HepG2 (cell line): ENCODE measurements at regions not wholly inside any gene's neighbourhood (a gene's known extent, or its start where the extent isn't known, plus 50 kb on each side); places are given as distances from the start of the nearest gene placed in this dataset.
A peak's percentile ranks its signal among the peaks of the same experiment; 100 is the strongest.

ENCODE experiments used
- ATF1 ChIP-seq: IDR thresholded peaks from 2 replicates; pipeline ENCODE4 v1.6.1; 2016; ENCODE audit warnings: mild to moderate bottlenecking, control low read depth
- CBFB ChIP-seq: sonication (generic); formaldehyde crosslinking; IDR thresholded peaks from 2 replicates; pipeline ENCODE4 v1.4.0; 2020; ENCODE audit warnings: missing genetic modification reagents
- DMAP1 ChIP-seq: IDR thresholded peaks from 2 replicates; pipeline ENCODE4 v1.6.1; 2016
- DNMT3B ChIP-seq: conservative IDR thresholded peaks from 2 replicates; pipeline ENCODE4 v1.6.1; 2016; ENCODE audit warnings: missing biosample characterization, control low read depth
- FOXK1 ChIP-seq: sonication (generic); formaldehyde crosslinking; IDR thresholded peaks from 2 replicates; pipeline ENCODE4 v1.4.0; 2020; ENCODE audit warnings: low read depth, missing genetic modification reagents, borderline replicate concordance
- HDAC6 ChIP-seq: fragments of 200-600 bp; sonication (generic); IDR thresholded peaks from 2 replicates; pipeline ENCODE4 v1.7.0; 2017; ENCODE audit warnings: mild to moderate bottlenecking, antibody characterized with exemption, low read length, low read depth
- HIVEP1 ChIP-seq: sonication (generic); formaldehyde crosslinking; IDR thresholded peaks from 2 replicates; pipeline ENCODE4 v1.4.0; 2020; ENCODE audit warnings: mild to moderate bottlenecking, missing genetic modification reagents
- IKZF5 ChIP-seq: IDR thresholded peaks from 2 replicates; pipeline ENCODE4 v1.6.1; 2018; ENCODE audit warnings: missing genetic modification reagents, mild to moderate bottlenecking, missing compliant biosample characterization
- KDM1A ChIP-seq: IDR thresholded peaks from 2 replicates; pipeline ENCODE4 v1.6.1; 2016; ENCODE audit warnings: missing compliant biosample characterization
- NPAS2 ChIP-seq: sonication (generic); formaldehyde crosslinking; IDR thresholded peaks from 2 replicates; pipeline ENCODE4 v1.8.0; 2022; ENCODE audit warnings: mild to moderate bottlenecking, missing genetic modification reagents, borderline replicate concordance
- SETDB1 ChIP-seq: sonication (generic); formaldehyde crosslinking; IDR thresholded peaks from 2 replicates; pipeline ENCODE4 v1.5.1; 2020; ENCODE audit warnings: missing genetic modification reagents, mild to moderate bottlenecking, borderline replicate concordance
- SMARCE1 ChIP-seq: fragments of 450-650 bp; IDR thresholded peaks from 2 replicates; pipeline ENCODE4 v1.6.1; 2017; ENCODE audit warnings: borderline replicate concordance
- SRSF4 ChIP-seq: fragments of 200-400 bp; formaldehyde crosslinking; IDR thresholded peaks from one replicate; pipeline ENCODE4 v1.6.1; 2018; ENCODE audit warnings: mild to moderate bottlenecking, low read depth, low read length, moderate library complexity; ENCODE audit not compliant: poor library complexity, severe bottlenecking
- TEAD2 ChIP-seq: sonication (generic); formaldehyde crosslinking; IDR thresholded peaks from 2 replicates; pipeline ENCODE4 v1.9.0; 2021; ENCODE audit warnings: missing genetic modification reagents
- TSC22D2 ChIP-seq: sonication (generic); formaldehyde crosslinking; IDR thresholded peaks from 2 replicates; pipeline ENCODE4 v1.5.1; 2020; ENCODE audit warnings: missing genetic modification reagents, mild to moderate bottlenecking, borderline replicate concordance
- YEATS2 ChIP-seq: sonication (generic); formaldehyde crosslinking; IDR thresholded peaks from 2 replicates; pipeline ENCODE4 v1.4.0; 2020; ENCODE audit warnings: missing genetic modification reagents, borderline replicate concordance
- ZFP41 ChIP-seq: sonication (generic); formaldehyde crosslinking; IDR thresholded peaks from 2 replicates; pipeline ENCODE4 v1.4.0; 2020; ENCODE audit warnings: mild to moderate bottlenecking, missing genetic modification reagents, borderline replicate concordance
- ZNF33A ChIP-seq: sonication (generic); formaldehyde crosslinking; IDR thresholded peaks from 2 replicates; pipeline ENCODE4 v1.5.1; 2020; ENCODE audit warnings: missing genetic modification reagents, mild to moderate bottlenecking, moderate library complexity, borderline replicate concordance
- ZNF468 ChIP-seq: sonication (generic); formaldehyde crosslinking; IDR thresholded peaks from 2 replicates; pipeline ENCODE4 v1.8.0; 2022; ENCODE audit warnings: mild to moderate bottlenecking, moderate library complexity, missing genetic modification reagents
- ZNF615 ChIP-seq: sonication (generic); formaldehyde crosslinking; IDR thresholded peaks from 2 replicates; pipeline ENCODE4 v1.5.0; 2020; ENCODE audit warnings: mild to moderate bottlenecking, missing genetic modification reagents, borderline replicate concordance
- ZNF713 ChIP-seq: sonication (generic); formaldehyde crosslinking; IDR thresholded peaks from 2 replicates; pipeline ENCODE4 v1.4.0; 2020; ENCODE audit warnings: mild to moderate bottlenecking, missing genetic modification reagents
- ZNF766 ChIP-seq: sonication (generic); formaldehyde crosslinking; IDR thresholded peaks from 2 replicates; pipeline ENCODE4 v1.5.0; 2020; ENCODE audit warnings: missing genetic modification reagents, borderline replicate concordance
- ZNF780A ChIP-seq: sonication (generic); formaldehyde crosslinking; IDR thresholded peaks from 2 replicates; pipeline ENCODE4 v1.8.0; 2022; ENCODE audit warnings: mild to moderate bottlenecking, missing genetic modification reagents, moderate library complexity
- TF ChIP-seq, protein P1 (sequence below): sonication (generic); formaldehyde crosslinking; IDR thresholded peaks from 2 replicates; pipeline ENCODE4 v1.5.0; 2020; ENCODE audit warnings: mild to moderate bottlenecking, missing genetic modification reagents
- TF ChIP-seq, protein P2 (sequence below): sonication (generic); formaldehyde crosslinking; IDR thresholded peaks from 2 replicates; pipeline ENCODE4 v1.8.0; 2022; ENCODE audit warnings: missing genetic modification reagents, mild to moderate bottlenecking, moderate library complexity, borderline replicate concordance

GRCh38 chr2:234676109-234676782 is 179.4 kb upstream of the ARL4C start (continued):
- no peak for TF ChIP-seq HIVEP1
- TF ChIP-seq ZNF615 (CRISPR knock-in tag) = no peak
- TF ChIP-seq ZFP41 (CRISPR knock-in tag) = no peak
- no peak for TF ChIP-seq YEATS2 (CRISPR knock-in tag)
- TF ChIP-seq, protein P1, sequence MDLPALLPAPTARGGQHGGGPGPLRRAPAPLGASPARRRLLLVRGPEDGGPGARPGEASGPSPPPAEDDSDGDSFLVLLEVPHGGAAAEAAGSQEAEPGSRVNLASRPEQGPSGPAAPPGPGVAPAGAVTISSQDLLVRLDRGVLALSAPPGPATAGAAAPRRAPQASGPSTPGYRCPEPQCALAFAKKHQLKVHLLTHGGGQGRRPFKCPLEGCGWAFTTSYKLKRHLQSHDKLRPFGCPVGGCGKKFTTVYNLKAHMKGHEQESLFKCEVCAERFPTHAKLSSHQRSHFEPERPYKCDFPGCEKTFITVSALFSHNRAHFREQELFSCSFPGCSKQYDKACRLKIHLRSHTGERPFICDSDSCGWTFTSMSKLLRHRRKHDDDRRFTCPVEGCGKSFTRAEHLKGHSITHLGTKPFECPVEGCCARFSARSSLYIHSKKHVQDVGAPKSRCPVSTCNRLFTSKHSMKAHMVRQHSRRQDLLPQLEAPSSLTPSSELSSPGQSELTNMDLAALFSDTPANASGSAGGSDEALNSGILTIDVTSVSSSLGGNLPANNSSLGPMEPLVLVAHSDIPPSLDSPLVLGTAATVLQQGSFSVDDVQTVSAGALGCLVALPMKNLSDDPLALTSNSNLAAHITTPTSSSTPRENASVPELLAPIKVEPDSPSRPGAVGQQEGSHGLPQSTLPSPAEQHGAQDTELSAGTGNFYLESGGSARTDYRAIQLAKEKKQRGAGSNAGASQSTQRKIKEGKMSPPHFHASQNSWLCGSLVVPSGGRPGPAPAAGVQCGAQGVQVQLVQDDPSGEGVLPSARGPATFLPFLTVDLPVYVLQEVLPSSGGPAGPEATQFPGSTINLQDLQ (CRISPR knock-in tag) = no peak
- TF ChIP-seq IKZF5 = peak; percentile 75
- no peak for TF ChIP-seq ZNF766 (CRISPR knock-in tag)
- TF ChIP-seq SMARCE1 = no peak
- TF ChIP-seq ZNF33A (CRISPR knock-in tag) = 0 out of 2 replicates have a peak, but pooled peaks have one; percentile 63
- peak; percentile 67 for TF ChIP-seq KDM1A (CRISPR knock-in tag)
- TF ChIP-seq TEAD2 (CRISPR knock-in tag) = no peak
- TF ChIP-seq SETDB1 (CRISPR knock-in tag) = no peak
- TF ChIP-seq, protein P2, sequence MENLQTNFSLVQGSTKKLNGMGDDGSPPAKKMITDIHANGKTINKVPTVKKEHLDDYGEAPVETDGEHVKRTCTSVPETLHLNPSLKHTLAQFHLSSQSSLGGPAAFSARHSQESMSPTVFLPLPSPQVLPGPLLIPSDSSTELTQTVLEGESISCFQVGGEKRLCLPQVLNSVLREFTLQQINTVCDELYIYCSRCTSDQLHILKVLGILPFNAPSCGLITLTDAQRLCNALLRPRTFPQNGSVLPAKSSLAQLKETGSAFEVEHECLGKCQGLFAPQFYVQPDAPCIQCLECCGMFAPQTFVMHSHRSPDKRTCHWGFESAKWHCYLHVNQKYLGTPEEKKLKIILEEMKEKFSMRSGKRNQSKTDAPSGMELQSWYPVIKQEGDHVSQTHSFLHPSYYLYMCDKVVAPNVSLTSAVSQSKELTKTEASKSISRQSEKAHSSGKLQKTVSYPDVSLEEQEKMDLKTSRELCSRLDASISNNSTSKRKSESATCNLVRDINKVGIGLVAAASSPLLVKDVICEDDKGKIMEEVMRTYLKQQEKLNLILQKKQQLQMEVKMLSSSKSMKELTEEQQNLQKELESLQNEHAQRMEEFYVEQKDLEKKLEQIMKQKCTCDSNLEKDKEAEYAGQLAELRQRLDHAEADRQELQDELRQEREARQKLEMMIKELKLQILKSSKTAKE (CRISPR knock-in tag) = 0 out of 2 replicates have a peak, but pooled peaks have one; percentile 47
- peak; percentile 84 for TF ChIP-seq FOXK1 (CRISPR knock-in tag)
- TF ChIP-seq NPAS2 (CRISPR knock-in tag) = no peak
- peak; percentile 29; the same call in 1 of the 2 replicates for TF ChIP-seq DNMT3B (CRISPR knock-in tag)
- TF ChIP-seq ZNF713 (CRISPR knock-in tag) = no peak
- 0 out of 2 replicates have a peak, but pooled peaks have one; percentile 11 for TF ChIP-seq TSC22D2 (CRISPR knock-in tag)
- peak; percentile 83 for TF ChIP-seq ATF1 (CRISPR knock-in tag)
- TF ChIP-seq ZNF468 (CRISPR knock-in tag) = no peak
- no peak for TF ChIP-seq SRSF4
- no peak for TF ChIP-seq ZNF780A (CRISPR knock-in tag)
- no peak for TF ChIP-seq CBFB (CRISPR knock-in tag)
- TF ChIP-seq DMAP1 (CRISPR knock-in tag) = peak; percentile 42; the same call in 1 of the 2 replicates
- TF ChIP-seq HDAC6 = no peak
